ENCODE measurements at regions not wholly inside any gene's neighbourhood (a gene's known extent, or its start where the extent isn't known, plus 50 kb on each side); places are given as distances from the start of the nearest gene placed in this dataset.

DNA sequence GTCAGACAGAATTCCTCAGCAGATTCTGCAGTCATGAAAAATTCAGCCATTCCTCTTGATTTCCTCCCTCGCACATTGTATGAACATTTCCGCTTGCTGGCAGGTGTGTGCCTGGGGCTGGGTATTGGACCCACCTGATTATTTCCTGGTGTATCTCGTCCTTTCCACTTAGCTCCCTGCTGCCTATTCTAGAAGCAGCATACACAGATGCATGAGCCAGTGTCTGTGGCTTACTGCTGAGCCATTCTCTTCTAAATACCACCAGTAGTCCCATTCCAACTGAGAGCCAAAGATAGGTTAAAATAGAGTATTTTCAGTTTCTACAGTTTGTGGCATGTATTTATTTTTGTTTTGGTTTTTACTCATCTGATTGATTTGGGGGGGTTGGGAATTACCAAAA lies 270.1 kb upstream of the AKR1E2 start:
- Histone ChIP-seq H3K27ac (ENCODE audit: extremely low read depth, low read depth, low read length) (no peak overlapping the region), H3K4me3 (ENCODE audit: low read depth, low read length) (no peak overlapping the region), H3K9me3 (ENCODE audit: control insufficient read depth, insufficient read depth, low read depth, low read length) (no peaks in the 10 kb centered on the region), H3K4me1 (ENCODE audit: control insufficient read depth, insufficient read depth, low read length) (no peaks in the 10 kb centered on the region), H3K36me3 (ENCODE audit: control insufficient read depth in 2 of 2, insufficient read depth in 1 of 2, low read length in 2 of 2) (no peaks in the 10 kb centered on the region)
- ChIA-PET CTCF (no interaction called here), POLR2A (no interaction called here)
- TF ChIP-seq ZNF416 (tag by site-specific recombination; IDR thresholded peaks at IDR 0.05) = no peak
- TF ChIP-seq PRDM1 (tag by site-specific recombination; IDR thresholded peaks at IDR 0.05) = no peak
- no peak for TF ChIP-seq KLF7 (tag by site-specific recombination; IDR thresholded peaks at IDR 0.05; ENCODE audit: borderline replicate concordance)
- TF ChIP-seq TRIM28 (IDR thresholded peaks at IDR 0.05; ENCODE audit: borderline replicate concordance, low read length) = no peak
- no peak for TF ChIP-seq ZNF585B (tag by site-specific recombination; IDR thresholded peaks at IDR 0.05)
- TF ChIP-seq KLF9 (tag by site-specific recombination; IDR thresholded peaks at IDR 0.05; ENCODE audit: low read depth) = no peak
- TF ChIP-seq GLI4 (tag by site-specific recombination; IDR thresholded peaks at IDR 0.05) = no peak
- no peak for TF ChIP-seq ZBTB48 (tag by site-specific recombination; IDR thresholded peaks at IDR 0.05)

DNA sequence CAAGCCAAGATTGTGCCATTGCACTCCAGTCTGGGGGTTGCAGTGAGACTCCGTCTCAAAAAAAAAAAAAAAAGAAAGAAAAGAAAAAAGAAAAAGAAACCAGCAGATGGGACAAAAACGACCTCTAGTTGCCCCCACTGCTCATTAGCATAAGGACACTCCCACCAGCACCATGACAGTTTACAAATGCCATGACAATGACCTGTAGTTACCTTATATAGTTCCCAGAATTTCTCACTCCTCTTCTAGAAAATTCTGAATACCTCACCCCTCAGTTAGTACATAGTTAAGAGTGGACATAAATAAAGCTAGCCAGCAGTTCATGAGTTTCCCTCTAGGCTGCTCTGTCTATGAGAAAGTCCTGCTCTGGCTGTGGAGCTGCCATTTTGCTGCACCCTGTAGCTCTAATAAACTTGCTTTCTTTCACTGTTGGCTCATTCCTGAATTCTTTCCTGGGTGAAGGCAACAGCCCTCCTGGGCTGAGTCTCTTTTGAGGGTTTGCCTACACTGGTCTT lies 276.8 kb upstream of the AKR1E2 start:
- H3K27ac ChIP-seq (ENCODE audit: extremely low read depth, low read depth, low read length) = no peak overlapping the region
- H3K4me1 ChIP-seq (ENCODE audit: control insufficient read depth, insufficient read depth, low read length) = no peaks in the 10 kb centered on the region
- H3K9me3 ChIP-seq (ENCODE audit: control insufficient read depth, insufficient read depth, low read depth, low read length) = no peaks in the 10 kb centered on the region
- no peaks in the 10 kb centered on the region for H3K36me3 ChIP-seq (ENCODE audit: control insufficient read depth in 2 of 2, insufficient read depth in 1 of 2, low read length in 2 of 2)
- ChIA-PET CTCF (no interaction called here), POLR2A (no interaction called here)
- TF ChIP-seq TRIM28 (IDR thresholded peaks at IDR 0.05; ENCODE audit: borderline replicate concordance, low read length) (no peak), ZNF785 (tag by site-specific recombination; IDR thresholded peaks at IDR 0.05) (no peak), ZFP41 (tag by site-specific recombination; IDR thresholded peaks at IDR 0.05; ENCODE audit: borderline replicate concordance) (no peak), ZNF184 (tag by site-specific recombination; IDR thresholded peaks at IDR 0.05) (no peak), PRDM1 (tag by site-specific recombination; IDR thresholded peaks at IDR 0.05) (no peak), ZNF37A (tag by site-specific recombination; IDR thresholded peaks at IDR 0.05) (no peak), ZSCAN30 (tag by site-specific recombination; IDR thresholded peaks at IDR 0.05) (no peak), ZNF548 (tag by site-specific recombination; IDR thresholded peaks at IDR 0.05) (no peak), SP3 (tag by site-specific recombination; IDR thresholded peaks at IDR 0.05) (no peak), KLF8 (tag by site-specific recombination; IDR thresholded peaks at IDR 0.05) (no peak), GLI4 (tag by site-specific recombination; IDR thresholded peaks at IDR 0.05) (no peak), KLF7 (tag by site-specific recombination; IDR thresholded peaks at IDR 0.05; ENCODE audit: borderline replicate concordance) (no peak), ZNF560 (tag by site-specific recombination; IDR thresholded peaks at IDR 0.05; ENCODE audit: borderline replicate concordance) (no peak)
- TF ChIP-seq, protein P1, sequence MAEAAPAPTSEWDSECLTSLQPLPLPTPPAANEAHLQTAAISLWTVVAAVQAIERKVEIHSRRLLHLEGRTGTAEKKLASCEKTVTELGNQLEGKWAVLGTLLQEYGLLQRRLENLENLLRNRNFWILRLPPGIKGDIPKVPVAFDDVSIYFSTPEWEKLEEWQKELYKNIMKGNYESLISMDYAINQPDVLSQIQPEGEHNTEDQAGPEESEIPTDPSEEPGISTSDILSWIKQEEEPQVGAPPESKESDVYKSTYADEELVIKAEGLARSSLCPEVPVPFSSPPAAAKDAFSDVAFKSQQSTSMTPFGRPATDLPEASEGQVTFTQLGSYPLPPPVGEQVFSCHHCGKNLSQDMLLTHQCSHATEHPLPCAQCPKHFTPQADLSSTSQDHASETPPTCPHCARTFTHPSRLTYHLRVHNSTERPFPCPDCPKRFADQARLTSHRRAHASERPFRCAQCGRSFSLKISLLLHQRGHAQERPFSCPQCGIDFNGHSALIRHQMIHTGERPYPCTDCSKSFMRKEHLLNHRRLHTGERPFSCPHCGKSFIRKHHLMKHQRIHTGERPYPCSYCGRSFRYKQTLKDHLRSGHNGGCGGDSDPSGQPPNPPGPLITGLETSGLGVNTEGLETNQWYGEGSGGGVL (tag by site-specific recombination; IDR thresholded peaks at IDR 0.05) = no peak
- no peak overlapping the region for H3K4me3 ChIP-seq (ENCODE audit: low read depth, low read length)

DNA sequence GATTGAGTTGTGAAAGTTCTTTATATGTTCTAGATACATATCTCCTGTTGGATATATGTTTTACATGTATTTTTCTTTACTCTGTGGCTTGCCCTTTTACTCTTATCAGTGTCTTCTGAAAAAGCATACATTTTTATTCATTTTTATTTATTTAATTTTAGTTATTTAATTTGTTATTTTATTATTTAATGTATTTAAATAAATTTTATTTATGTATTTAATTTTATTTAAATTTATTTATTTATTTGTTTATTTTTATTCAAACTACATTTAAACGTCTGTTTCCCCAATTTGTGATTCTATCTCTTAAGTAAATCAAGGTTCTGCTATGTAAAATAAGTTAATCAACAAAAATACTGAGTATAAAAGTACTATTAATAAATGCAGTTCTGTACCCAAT lies 279.1 kb upstream of the AKR1E2 start:
- TF ChIP-seq ZNF701 (tag by site-specific recombination; IDR thresholded peaks at IDR 0.05) (no peak), RBAK (tag by site-specific recombination; IDR thresholded peaks at IDR 0.05) (no peak), KLF16 (tag by site-specific recombination; IDR thresholded peaks at IDR 0.05) (no peak)
- no peaks in the 10 kb centered on the region for H3K4me1 ChIP-seq (ENCODE audit: control insufficient read depth, insufficient read depth, low read length)
- ChIA-PET CTCF (no interaction called here), POLR2A (no interaction called here)
- H3K9me3 ChIP-seq (ENCODE audit: control insufficient read depth, insufficient read depth, low read depth, low read length) = no peaks in the 10 kb centered on the region
- no peaks in the 10 kb centered on the region for H3K36me3 ChIP-seq (ENCODE audit: control insufficient read depth in 2 of 2, insufficient read depth in 1 of 2, low read length in 2 of 2)
- H3K4me3 ChIP-seq (ENCODE audit: low read depth, low read length) = no peak overlapping the region
- no peak overlapping the region for H3K27ac ChIP-seq (ENCODE audit: extremely low read depth, low read depth, low read length)
